ENCODE measurements at regions not wholly inside any gene's neighbourhood (a gene's known extent, or its start where the extent isn't known, plus 50 kb on each side); places are given as distances from the start of the nearest gene placed in this dataset.
A peak's percentile ranks its signal among the peaks of the same experiment; 100 is the strongest.

GRCh38 chr1:184905601-184906322 is 68.5 kb downstream of the NIBAN1 start:
- no peaks in the 10 kb centered on the region for H3K4me1 ChIP-seq (ENCODE audit: insufficient read depth, low read length)
- no peak for ATAC-seq
- no peaks in the 10 kb centered on the region for H3K79me2 ChIP-seq (ENCODE audit: insufficient read depth, low read length)
- no peaks in the 10 kb centered on the region for H4K20me1 ChIP-seq (ENCODE audit: insufficient read depth, low read length)
- CTCF ChIA-PET (ENCODE audit: low intra/inter-chr PET ratio, low total read pairs): no interaction called here
- BruUV-seq (replicated peaks): no TSS peak
- H3K4me2 ChIP-seq (ENCODE audit: low read depth, low read length): no peak overlapping the region
- no peaks in the 10 kb centered on the region; a peak in 2 of 5 replicates for H3K27me3 ChIP-seq (ENCODE audit: control insufficient read depth in 1 of 2, insufficient read depth in 2 of 2, low read length in 2 of 2)
- H3K4me3 ChIP-seq (replicated peaks in 1 of 3; ENCODE audit: insufficient read depth in 1 of 3, low read depth in 2 of 3, low read length in 3 of 3): no peak overlapping the region
- H3K27ac ChIP-seq (ENCODE audit: extremely low read length, insufficient read depth, low read length): no peak overlapping the region
- intact Hi-C loops (cut with micrococcal nuclease; ENCODE audit: unreplicated experiment): no loop called here
- H3K36me3 ChIP-seq (replicated peaks in 1 of 2; ENCODE audit: control insufficient read depth in 1 of 2, insufficient read depth in 2 of 2, low read length in 2 of 2): no peaks in the 10 kb centered on the region
- FAIRE-seq: no peak
- peak; percentile 23 for DNase-seq (ENCODE audit: low spot score)
- no peak overlapping the region for H2AFZ ChIP-seq (ENCODE audit: low read length)
- no peaks in the 10 kb centered on the region for H3K9me3 ChIP-seq (ENCODE audit: low read length)
- H3K9ac ChIP-seq (ENCODE audit: insufficient read depth, low read depth, low read length): no peak overlapping the region
- WGBS (ENCODE audit: low lambda C conversion rate): 0% methylated on average over 3 of the region's 3 CpGs
- POLR2A ChIA-PET: no interaction called here
- in situ Hi-C loops (cut with HindIII; ENCODE audit: extremely low pct_ligation_motif_present, low pct_unique_long_range_greater_than_20kb): no loop called here
- TF ChIP-seq GFI1 (CRISPR knock-in tag; IDR thresholded peaks at IDR 0.05; ENCODE audit: borderline replicate concordance) (0 out of 2 replicates have a peak, but pooled peaks have one; percentile 31), CCAR2 (optimal IDR thresholded peaks at IDR 0.05; ENCODE audit: low read depth, low read length) (no peak), AGO1 (IDR thresholded peaks at IDR 0.05; ENCODE audit: low read depth, low read length, poor library complexity, severe bottlenecking) (no peak), SALL2 (CRISPR knock-in tag; IDR thresholded peaks at IDR 0.05) (no peak), MAFF (IDR thresholded peaks at IDR 0.05; ENCODE audit: low read depth, low read length) (0 out of 2 replicates have a peak, but pooled peaks have one; percentile 5), IRF2 (CRISPR knock-in tag; IDR thresholded peaks at IDR 0.05) (no peak), MAFG (CRISPR knock-in tag; IDR thresholded peaks at IDR 0.05) (no peak), GPN1 (CRISPR knock-in tag; IDR thresholded peaks at IDR 0.05; ENCODE audit: borderline replicate concordance) (no peak), FOXA1 (IDR thresholded peaks at IDR 0.05) (peak; percentile 65; the same call in 1 of the 2 replicates), FOXA1 (CRISPR knock-in tag; IDR thresholded peaks at IDR 0.05) (peak; percentile 47; the same call in 1 of the 2 replicates), WIZ (CRISPR knock-in tag; IDR thresholded peaks at IDR 0.05) (no peak), ZNF615 (CRISPR knock-in tag; IDR thresholded peaks at IDR 0.05; ENCODE audit: borderline replicate concordance) (no peak), KLF13 (CRISPR knock-in tag; IDR thresholded peaks at IDR 0.05) (no peak), MAZ (IDR thresholded peaks at IDR 0.05; ENCODE audit: borderline replicate concordance, low read depth, low read length) (no peak), MAZ (CRISPR knock-in tag; IDR thresholded peaks at IDR 0.05; ENCODE audit: low read depth) (no peak), SOX6 (IDR thresholded peaks at IDR 0.05) (no peak), SOX6 (CRISPR knock-in tag; IDR thresholded peaks at IDR 0.05) (peak; percentile 62; the same call in 1 of the 2 replicates), TEAD3 (CRISPR knock-in tag; optimal IDR thresholded peaks at IDR 0.05; ENCODE audit: borderline replicate concordance) (no peak), ZNF713 (CRISPR knock-in tag; IDR thresholded peaks at IDR 0.05) (no peak), ZUFSP (CRISPR knock-in tag; IDR thresholded peaks at IDR 0.05; ENCODE audit: borderline replicate concordance) (no peak), REPIN1 (CRISPR knock-in tag; IDR thresholded peaks at IDR 0.05; ENCODE audit: borderline replicate concordance, low read depth) (no peak), SP5 (CRISPR knock-in tag; IDR thresholded peaks at IDR 0.05; ENCODE audit: borderline replicate concordance, low read depth) (no peak), MXI1 (IDR thresholded peaks at IDR 0.05; ENCODE audit: borderline replicate concordance, low read depth, low read length) (no peak), NONO (IDR thresholded peaks at IDR 0.05) (no peak), NONO (CRISPR knock-in tag; conservative IDR thresholded peaks at IDR 0.05) (no peak), SUZ12 (IDR thresholded peaks at IDR 0.05; ENCODE audit: low read depth, low read length) (no peak)
- TF ChIP-seq, protein P1, sequence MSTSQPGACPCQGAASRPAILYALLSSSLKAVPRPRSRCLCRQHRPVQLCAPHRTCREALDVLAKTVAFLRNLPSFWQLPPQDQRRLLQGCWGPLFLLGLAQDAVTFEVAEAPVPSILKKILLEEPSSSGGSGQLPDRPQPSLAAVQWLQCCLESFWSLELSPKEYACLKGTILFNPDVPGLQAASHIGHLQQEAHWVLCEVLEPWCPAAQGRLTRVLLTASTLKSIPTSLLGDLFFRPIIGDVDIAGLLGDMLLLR (CRISPR knock-in tag; IDR thresholded peaks at IDR 0.05): no peak
